Tibial artery (tissue), 4 donors: ENCODE measurements at regions not wholly inside any gene's neighbourhood (a gene's known extent, or its start where the extent isn't known, plus 50 kb on each side); places are given as distances from the start of the nearest gene placed in this dataset.

Experiments used
- DNase-seq, 2 donors: peaks; one replicate each; pipeline ENCODE4 v3.0.0-alpha.2; 2019
- H3K27ac ChIP-seq, 2 donors: fragments of 200-600 bp; sonication (generic) in 1 of 2; 1 replicate in 1 of 2; 2 replicates in 1 of 2; pipeline ENCODE4 v1.5.1; 2018 to 2019; ENCODE audit warnings: mild to moderate bottlenecking in 1 of 2
- H3K27me3 ChIP-seq, 2 donors: fragments of 200-600 bp; sonication (generic) in 1 of 2; one replicate each; pipeline versions ENCODE4 v1.5.1 to v1.6.0; 2016 to 2019
- H3K36me3 ChIP-seq, 3 donors: fragments of 200-600 bp; sonication (generic) in 2 of 3; one replicate each; pipeline ENCODE4 v1.5.1; 2016 to 2019; ENCODE audit warnings: mild to moderate bottlenecking in 2 of 3
- H3K4me1 ChIP-seq, 4 donors: fragments of 200-600 bp; sonication (generic) in 2 of 4; 1 replicate in 3 of 4; 2 replicates in 1 of 4; pipeline ENCODE4 v1.5.1; 2016 to 2019
- H3K4me3 ChIP-seq, 2 donors: fragments of 200-600 bp; sonication (generic) in 1 of 2; 1 replicate in 1 of 2; 2 replicates in 1 of 2; pipeline ENCODE4 v1.5.1; 2018 to 2019; ENCODE audit warnings: mild to moderate bottlenecking in 2 of 2
- H3K9me3 ChIP-seq, 3 donors: fragments of 200-600 bp; sonication (generic) in 1 of 3; one replicate each; pipeline ENCODE4 v1.5.1; 2016 to 2019
- CTCF ChIP-seq, 2 experiments: fragments of 200-600 bp in 1 of 2; fragments of 450-650 bp in 1 of 2; IDR thresholded peaks; one replicate each; pipeline ENCODE4 v1.5.1; 2017 to 2019; ENCODE audit warnings: antibody characterized with exemption in 2 of 2, mild to moderate bottlenecking in 1 of 2, moderate library complexity in 1 of 2
- intact Hi-C: fragments of 100-400 bp; cut with DNase I; formaldehyde crosslinking; loops from one replicate; pipeline ENCODE4 v1.15.0; 2023; ENCODE audit warnings: low total_unique reads

- Histone ChIP-seq H3K36me3 (no peaks in the 10 kb centered on the region), H3K9me3 (no peaks in the 10 kb centered on the region), H3K4me3 (no peak overlapping the region), H3K4me1 (no peaks in the 10 kb centered on the region), H3K27ac (no peak overlapping the region), H3K27me3 (no peaks in the 10 kb centered on the region)
- no peak for TF ChIP-seq CTCF (IDR thresholded peaks at IDR 0.05)
- no peak for DNase-seq
- intact Hi-C loops, result no loop called here
Measured at GRCh38 chr18:72648079-72648478, 103.9 kb upstream of the CBLN2 start.

- Histone ChIP-seq H3K4me1 (no peaks in the 10 kb centered on the region), H3K4me3 (no peak overlapping the region), H3K27ac (no peak overlapping the region), H3K36me3 (no peaks in the 10 kb centered on the region), H3K9me3 (no peaks in the 10 kb centered on the region), H3K27me3 (no peaks in the 10 kb centered on the region)
- intact Hi-C loops, result no loop called here
- DNase-seq, result no peak
- no peak for TF ChIP-seq CTCF (IDR thresholded peaks at IDR 0.05)
Measured at GRCh38 chr18:72640557-72640956, 96.4 kb upstream of the CBLN2 start.

- Histone ChIP-seq H3K36me3 (no peaks in the 10 kb centered on the region), H3K4me1 (no peaks in the 10 kb centered on the region), H3K4me3 (no peak overlapping the region), H3K9me3 (no peaks in the 10 kb centered on the region), H3K27me3 (no peaks in the 10 kb centered on the region), H3K27ac (no peak overlapping the region)
- no peak for DNase-seq
- TF ChIP-seq CTCF (IDR thresholded peaks at IDR 0.05), result no peak
- intact Hi-C loops, result no loop called here
Measured at GRCh38 chr18:72638376-72638775, 94.2 kb upstream of the CBLN2 start.

- H3K9me3 ChIP-seq, result no peaks in the 10 kb centered on the region
- DNase-seq, result no peak
- no peaks in the 10 kb centered on the region for H3K4me1 ChIP-seq
- TF ChIP-seq CTCF (IDR thresholded peaks at IDR 0.05), result no peak
- H3K27me3 ChIP-seq, result no peaks in the 10 kb centered on the region
- no peak overlapping the region for H3K27ac ChIP-seq
- intact Hi-C loops, result no loop called here
- H3K36me3 ChIP-seq, result no peaks in the 10 kb centered on the region
- no peak overlapping the region for H3K4me3 ChIP-seq
Measured at GRCh38 chr18:72637721-72638120, 93.6 kb upstream of the CBLN2 start.

GRCh38 chr18:72637299-72637698 lies 93.2 kb upstream of the CBLN2 start:
- Histone ChIP-seq H3K4me1 (no peaks in the 10 kb centered on the region), H3K9me3 (no peaks in the 10 kb centered on the region), H3K27me3 (no peaks in the 10 kb centered on the region), H3K36me3 (no peaks in the 10 kb centered on the region), H3K4me3 (no peak overlapping the region), H3K27ac (no peak overlapping the region)
- no peak for TF ChIP-seq CTCF (IDR thresholded peaks at IDR 0.05)
- intact Hi-C loops, result no loop called here
- no peak for DNase-seq

- Histone ChIP-seq H3K27me3 (no peaks in the 10 kb centered on the region), H3K36me3 (no peaks in the 10 kb centered on the region), H3K9me3 (no peaks in the 10 kb centered on the region), H3K4me3 (no peak overlapping the region), H3K27ac (no peak overlapping the region), H3K4me1 (no peaks in the 10 kb centered on the region)
- TF ChIP-seq CTCF (IDR thresholded peaks at IDR 0.05), result no peak
- no peak for DNase-seq
- intact Hi-C loops, result no loop called here
Measured at GRCh38 chr18:72636611-72637010, 92.5 kb upstream of the CBLN2 start.
